GM19238 (cell line): ENCODE measurements at regions not wholly inside any gene's neighbourhood (a gene's known extent, or its start where the extent isn't known, plus 50 kb on each side); places are given as distances from the start of the nearest gene placed in this dataset.
"Not testable (repeated sequence)": the region's sequence is repeated elsewhere in the genome, so short reads cannot be mapped to it uniquely, and the experiment has no call there.

Experiments
- DNase-seq: peaks from one replicate; pipeline ENCODE4 v3.0.0; 2011; ENCODE audit warnings: low spot score; ENCODE audit not compliant: insufficient read length

DNA sequence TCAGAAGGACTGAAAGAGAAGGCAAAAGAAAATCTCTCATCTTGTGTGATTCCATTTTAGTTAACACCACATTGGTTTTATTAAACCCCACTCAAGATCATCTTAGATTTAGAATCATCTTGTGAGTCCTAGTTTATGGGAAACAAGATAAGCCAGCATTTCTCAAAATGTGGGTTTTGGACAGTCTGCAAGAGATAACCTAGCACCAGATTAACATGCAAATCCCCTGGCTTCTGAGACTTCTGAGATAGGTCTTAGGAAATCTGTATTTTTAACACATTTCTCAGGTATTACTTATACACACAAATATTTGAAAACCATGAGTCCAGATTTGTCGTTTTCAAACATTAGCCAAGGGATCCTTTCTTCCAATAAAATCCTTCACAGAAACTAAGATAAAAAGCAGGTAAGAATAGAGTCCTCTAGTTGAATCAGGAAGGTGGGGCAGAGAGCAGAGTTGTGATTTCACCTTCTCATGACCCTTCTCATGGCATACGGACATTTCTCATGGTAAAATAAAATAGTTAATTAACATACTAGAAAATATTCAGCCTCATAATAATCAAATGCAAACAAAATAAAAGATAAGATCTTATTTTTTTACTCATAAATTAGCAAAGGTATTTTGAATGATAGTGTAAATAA, 287.2 kb upstream of the FN1 start:
- DNase-seq: no peak

DNA sequence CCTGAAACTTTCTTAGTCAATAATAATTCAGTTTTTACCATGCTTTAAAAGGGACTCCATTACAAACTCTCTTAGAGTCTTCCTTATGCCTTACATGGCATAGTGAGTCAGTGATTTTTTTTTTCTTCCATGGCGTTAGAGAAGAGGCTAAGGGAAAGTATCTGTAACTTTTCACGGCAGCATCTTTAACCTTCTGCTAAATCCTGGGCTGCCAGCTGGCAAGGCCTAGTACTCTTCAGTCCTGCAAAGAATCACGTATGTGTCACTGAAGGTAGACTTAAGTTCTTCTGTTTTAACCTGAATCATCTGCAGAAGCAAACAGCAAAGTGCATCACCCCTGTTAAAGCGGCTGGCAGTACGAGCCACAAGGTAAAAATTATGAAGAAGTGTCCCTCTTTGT, 286.3 kb upstream of the FN1 start:
- DNase-seq: no peak

DNA sequence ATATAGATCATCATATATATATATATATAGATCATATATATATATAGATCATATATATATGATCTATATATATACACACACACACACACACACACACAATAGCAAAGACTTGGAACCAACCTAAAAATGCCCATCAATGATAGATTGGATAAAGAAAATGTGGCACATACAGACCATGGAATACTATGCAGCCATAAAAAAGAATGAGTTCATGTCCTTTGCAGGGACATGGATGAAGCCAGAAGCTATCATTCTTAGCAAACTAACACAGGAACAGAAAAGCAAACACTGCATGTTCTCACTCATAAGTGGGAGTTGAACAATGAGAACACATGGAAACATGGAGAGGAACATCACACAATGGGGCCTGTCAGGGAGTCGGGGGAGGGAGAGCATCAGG, 285.6 kb upstream of the FN1 start:
- not testable (repeated sequence) for DNase-seq

DNA sequence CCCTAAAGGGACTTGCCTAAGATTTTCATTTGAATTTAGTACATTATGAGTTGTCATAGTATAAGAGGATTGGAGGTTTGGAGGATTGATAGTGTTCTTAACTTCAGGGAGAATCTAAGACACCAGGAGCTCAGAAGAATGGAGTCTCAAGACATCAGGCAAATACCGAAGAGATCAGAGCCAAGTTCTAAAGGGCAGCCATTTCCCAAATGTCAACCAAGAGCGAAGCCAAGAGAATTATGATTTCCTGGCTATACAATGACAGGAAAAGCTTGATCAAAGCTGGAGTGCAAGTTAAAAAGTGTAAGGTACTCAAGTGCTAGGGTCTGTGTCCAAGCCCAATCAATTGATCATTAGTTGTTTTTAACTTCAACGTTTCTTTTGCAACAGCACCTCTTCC, 283.0 kb upstream of the FN1 start:
- DNase-seq: no peak

DNA sequence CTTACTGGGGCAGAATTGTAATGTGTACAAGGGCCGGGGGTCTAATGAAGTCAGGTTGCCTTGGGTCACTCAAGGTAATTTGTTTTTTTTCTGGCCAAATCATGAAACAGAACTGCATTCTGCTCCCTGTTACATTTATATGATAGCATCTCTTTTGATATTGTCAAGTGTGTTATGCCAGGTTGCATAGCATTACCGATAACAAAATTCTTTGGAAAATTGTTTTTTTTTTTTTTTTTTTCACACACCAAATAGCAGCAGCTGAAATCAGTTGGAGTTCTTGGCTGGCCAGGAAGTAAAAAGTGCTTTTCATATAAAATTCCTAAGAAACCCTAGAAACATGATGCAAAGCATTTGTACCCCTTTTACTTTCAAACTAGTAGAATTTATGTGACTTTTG, 282.6 kb upstream of the FN1 start:
- no peak for DNase-seq

DNA sequence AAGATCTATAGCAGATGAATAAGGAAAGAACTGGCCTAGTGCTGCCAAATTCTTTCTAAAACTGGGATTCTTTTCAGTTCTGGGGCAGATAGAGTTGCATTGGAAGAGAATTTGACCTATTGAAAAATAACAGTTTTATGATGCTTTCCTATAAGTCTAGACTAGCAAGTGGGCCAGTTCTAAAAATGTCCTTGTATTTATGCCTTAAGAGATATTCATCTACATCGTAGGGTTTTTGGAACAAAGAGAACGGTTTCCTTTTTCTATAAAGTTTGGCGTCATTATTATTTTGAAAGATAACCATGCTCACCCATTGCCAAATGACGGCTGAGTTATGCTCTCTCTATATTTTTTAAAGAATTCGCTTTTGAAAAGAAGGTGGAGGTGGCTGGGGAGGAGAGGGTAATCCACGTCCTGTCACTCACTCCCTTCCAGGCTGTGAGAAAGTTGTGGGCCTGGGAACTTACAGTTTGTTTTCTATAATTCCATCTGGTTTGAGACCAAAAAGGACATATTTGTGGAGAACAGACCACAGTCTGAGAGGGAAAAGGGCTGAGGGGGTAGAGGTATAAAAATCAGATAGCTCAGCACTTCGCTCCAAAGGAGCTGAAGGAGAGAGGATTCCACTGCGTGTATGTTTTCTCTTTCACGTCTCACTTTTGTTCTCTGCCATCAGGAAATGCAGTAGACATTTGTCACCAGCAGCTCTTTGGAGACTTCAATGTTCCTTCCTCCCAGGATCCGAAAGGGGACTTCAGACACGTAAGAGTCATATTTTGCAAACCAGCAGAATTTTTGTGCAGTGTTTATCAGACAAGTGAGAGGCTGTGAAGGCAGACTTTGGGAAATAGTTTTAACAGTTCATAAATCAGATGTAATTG, 281.9 kb upstream of the FN1 start:
- no peak for DNase-seq

DNA sequence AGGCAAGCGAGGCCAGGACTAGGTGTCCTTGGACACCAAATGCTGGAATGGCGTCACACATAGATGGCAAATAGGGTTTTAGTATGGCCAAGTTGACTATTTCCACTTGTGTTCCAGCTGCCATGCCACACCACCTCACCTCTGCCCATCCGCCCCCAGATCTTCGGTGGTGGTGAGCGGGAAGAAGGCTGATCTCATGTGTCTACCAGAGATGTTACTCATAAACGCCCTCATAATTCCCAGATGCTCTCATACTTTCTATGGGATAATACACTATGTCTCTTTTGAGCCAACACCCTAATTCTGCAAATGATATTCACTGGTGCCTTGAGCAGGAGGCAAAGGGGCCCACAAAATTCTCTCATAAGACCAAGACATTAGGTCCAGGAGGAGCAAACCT, 281.1 kb upstream of the FN1 start:
- no peak for DNase-seq

DNA sequence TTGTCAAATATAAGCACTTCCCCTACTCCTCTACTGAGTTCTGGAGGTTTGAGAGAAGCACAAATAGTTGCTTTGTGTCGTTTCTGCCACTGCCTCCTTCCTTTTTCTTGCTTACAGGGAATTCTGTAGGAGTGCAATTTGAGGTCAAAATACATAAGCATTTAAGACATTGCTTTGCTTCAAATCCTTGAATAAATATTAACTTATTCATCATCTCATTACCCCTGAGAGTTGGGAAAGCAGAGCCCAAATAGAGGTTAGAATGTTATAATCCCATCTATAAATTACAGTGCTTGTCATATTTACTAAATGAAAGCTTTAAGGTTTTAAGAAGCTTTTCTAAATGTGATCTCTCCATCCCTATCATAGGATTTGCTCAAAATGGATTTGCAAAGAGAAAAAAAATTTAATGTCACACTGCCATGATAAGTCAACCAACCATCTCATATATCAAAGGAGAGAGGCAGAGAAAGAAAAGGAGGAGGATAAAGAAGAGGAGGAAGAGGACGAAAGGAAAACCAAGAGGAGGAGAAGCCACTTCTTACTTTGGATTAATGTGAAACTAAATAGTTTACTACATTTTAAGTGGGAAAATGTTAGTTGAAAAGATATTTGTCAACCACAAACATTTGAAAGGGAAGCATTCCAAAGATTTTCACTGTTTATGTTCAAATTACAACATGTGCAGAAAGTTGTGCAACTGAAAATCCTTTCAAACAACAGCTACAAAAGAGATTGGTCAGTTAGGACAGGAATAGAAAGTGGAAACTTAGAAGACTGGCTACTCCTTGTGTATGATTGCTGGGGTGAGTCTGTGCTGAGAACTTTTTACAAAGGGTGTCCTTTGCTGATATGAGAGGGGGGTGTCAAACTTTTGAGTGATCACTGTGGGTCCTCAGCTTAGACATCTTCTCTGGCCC, 277.3 kb upstream of the FN1 start:
- no peak for DNase-seq

DNA sequence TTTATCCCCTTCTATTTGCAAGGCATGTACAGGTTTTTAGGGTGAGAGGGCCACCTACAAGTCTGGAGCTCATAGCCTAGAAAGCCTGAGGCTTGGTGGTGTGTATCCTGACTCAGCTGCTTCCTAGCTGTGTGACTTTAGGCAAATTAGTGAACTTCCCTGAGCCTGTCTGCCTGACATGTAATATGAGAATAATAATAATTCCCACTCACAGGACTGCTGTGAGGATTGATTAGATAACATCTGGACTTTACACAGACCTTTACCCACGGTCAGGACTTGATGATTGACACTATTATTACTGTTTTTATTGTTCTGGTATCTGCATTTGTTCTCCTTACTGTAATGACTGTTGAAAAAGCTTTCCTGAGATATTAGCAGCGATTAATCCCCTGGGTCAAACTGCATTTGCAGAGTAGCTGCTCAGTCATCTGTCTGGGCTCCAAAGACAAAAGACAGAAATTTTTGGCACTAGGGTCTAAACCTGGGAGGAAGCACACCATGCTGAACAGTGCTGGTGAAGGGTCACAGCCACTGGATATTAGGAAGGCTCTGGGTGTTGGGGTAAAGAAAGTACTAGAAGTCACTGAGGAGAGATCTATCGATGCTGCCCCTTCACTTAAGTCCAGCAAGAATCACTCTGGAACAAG, 276.5 kb upstream of the FN1 start:
- no peak for DNase-seq

DNA sequence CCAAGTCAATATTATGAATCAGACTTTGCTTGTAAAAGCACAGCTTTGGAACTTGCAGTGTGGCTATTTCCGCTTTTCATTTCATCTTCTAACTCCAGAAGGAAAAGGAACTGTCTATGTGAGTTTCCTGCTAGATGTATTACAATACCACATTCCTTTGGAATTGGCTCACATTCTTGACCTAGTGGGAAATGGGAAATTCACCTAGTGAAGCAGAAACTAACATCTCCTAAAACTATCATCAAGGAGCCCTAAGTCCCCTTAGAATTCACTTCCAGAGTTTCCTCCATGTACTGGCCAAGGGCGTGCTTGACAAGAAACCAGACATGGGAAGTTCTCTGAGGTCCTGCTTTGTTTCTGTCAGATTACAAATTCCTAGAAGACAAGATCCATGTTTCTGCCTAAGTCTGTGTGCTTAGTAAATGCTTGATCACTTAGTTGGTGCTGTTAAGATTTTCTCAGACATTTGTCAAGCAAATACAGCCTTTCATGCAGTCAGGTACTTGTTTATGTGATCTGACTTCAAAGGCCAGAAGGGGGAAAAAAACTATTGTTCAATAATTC, 275.7 kb upstream of the FN1 start:
- DNase-seq: no peak

DNA sequence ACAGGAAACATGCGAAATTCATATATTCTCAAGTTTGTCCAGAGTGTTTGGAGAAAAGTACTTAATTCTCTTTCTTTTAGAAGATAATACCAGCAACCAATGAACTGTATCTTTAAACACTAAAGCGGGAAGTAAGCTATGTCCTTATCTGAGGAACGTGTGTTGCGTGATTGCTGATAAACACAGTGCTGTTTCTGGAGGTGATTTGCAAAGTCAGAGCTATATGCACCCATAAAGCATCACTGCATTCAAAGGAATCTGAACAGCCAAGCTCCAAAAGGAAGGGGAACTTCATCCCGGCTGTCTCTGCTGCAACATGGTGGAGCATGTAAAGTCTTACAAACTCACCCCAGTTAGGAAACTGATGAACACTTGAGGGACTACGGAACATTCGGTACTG, 271.7 kb upstream of the FN1 start:
- DNase-seq: no peak

DNA sequence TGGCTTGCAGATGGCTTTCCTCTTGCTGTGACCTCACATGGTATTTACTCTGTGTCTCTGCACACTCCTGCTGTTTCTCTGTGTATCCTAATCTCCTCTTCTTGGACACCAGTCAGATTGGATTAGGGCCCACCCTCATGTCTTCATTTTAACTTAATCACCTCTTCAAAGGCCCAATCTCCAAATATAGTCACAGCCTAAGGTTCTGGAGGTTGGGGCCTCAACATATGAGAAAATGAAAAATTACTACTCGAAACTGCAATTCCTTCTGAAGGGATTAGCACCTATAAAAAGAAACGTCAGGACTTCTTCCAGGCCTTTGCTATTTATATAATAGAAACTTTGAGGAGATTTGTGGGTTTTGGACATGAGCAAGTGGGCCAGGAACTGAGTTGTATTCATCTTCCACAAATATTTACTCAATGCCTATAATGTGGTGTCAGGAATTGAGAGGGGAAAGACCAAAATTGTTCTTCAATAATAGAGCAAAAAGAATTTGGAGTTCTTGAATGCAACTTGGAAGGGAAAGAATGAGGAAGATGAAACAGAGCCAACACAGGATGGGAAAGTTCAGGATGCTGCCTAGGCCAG, 270.0 kb upstream of the FN1 start:
- DNase-seq: no peak

DNA sequence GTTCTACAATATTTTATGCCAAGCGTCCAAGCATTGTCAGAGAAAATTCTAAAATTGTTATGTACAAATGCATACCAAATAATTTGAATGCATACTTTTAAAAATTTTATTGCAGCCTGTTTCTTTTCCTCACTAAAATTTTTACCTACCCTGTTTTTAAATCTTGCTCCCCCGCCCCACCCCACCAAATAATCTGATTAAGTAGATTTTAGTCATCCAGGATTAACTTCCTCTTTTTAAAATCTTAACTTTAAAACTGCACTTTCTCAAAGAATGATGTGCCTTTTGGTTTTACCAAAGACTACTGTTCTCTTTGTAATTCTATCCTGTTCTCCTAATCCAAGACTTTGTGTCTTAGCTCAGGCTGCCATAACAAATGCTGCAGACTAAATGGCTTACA, 269.4 kb upstream of the FN1 start:
- no peak for DNase-seq

DNA sequence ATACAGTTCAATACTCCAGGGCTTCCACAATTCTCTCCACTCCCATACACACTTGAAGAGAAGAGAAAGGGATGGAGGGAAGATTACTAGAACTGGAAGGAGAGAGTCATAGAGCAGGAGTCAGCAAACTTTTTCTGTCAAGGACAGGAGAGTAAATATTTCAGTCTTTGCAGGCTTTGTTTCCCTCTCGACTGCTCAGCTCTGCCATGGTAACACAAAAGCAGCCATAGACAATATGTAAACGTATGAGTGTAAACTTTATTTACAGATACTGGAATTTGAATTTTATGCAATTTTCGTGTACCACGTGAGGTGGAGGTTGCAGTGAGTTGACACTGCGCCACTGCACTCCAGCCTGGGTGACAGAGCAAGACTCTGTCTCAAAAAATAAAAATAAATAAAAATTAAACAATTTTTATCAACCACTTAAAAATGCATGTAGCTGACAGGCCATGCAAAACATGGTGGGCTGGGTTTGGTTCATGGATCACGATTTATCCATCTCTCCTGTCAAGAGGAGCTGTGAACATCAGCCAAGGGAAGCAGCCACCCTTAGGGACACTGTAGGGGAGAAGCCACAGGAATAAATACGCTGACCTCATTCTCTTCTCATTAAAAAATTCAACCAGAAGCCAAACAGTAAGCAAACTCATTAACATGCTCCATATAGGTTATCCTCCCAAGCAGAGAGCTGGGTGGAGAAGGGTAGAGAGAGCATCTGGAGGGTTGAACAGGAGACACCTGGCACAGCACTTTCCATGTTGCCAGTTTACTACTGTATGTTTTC, 266.4 kb upstream of the FN1 start:
- no peak for DNase-seq

DNA sequence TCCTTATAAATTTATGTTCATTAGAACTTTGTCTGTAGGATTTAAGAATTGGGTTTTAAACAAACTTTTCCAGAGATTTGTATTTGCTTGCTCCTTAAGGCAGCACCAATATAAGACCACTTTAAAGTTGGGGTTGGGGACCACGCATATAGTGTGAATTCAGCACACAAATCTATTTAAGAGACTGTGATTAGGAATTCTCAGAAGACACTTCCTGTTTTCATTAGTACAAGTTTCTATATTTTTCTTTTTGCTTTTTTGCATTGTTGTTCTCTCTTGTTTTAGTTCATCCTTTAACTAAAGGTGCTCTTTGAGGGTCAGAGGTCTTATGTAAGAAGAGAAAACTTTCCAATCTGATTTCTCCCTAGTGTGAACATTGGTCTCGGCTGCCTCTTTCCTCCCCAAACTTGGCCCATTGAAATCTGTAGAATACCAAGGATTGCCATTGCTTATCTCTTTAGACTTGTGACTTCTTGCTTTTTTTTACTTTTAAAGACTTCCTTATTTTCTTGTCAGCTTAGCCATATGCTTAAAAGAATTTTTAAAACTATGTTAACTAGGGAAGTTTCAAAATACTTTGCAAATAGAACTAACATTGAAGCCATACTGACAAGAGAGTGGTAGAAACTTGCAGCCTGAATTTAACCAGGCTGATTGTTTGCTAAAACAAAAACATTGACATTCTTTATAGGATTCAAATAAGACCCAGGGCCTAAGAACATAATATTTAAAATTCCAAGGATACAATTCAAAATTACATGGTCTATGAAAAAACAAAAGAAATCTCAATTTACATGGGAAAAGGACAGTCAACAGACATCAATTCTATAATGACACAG, 264.1 kb upstream of the FN1 start:
- DNase-seq: no peak

DNA sequence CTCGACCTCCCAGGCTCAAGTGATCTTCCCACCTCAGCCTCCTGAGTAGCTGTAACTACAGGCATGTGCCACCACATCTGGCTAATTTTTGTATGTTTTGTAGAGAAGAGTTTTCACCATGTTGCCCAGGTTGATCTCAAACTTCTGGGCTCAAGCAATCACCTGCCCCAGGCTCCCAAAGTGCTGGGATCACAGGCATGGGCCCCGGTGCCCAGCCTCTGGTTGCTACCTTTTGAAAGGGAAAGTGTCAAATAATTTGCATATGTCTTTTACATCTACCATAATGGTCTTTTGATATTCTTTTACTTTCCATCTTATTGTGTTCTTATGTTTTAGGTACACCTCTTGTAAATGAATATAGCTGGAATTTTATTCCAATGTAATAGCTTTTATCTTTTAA, 263.1 kb upstream of the FN1 start:
- no peak for DNase-seq

DNA sequence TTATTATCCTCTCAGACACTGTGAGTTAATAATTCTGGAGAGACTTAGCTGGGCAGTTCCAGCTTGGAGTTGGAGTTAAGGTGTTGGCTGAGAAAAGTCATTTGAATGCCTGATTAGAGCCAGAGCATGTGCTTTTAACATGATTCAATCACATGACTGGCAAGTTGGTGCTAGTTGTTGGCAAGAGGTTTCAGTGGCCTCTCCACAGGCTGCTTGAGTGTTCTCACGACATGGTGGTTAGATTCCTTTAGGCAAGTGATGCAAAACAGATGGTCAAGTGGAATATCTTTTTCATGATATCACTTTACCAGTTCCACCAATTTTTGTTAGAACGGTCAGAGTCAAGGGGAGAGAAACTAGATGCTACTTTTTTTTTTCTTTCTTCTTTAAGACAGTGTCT, 262.7 kb upstream of the FN1 start:
- DNase-seq: no peak

DNA sequence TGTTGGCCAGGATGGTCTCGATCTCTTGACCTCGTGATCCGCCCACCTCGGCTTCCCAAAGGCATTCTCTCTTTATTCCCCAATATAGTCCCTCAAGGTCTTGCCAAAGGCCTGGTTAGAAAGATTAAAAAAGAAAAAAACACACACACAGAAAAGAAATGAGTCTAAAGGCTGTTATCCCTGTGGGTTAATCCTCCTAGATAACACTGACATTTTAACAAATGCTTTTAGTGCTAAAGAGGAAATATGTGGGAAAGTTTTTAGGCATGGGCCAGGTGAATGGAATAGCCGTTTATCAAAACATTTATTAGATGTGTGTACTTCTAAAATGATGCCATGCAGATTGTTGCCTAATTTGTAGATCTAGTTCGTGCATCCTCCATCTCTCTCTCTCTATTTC, 261.6 kb upstream of the FN1 start:
- no peak for DNase-seq

DNA sequence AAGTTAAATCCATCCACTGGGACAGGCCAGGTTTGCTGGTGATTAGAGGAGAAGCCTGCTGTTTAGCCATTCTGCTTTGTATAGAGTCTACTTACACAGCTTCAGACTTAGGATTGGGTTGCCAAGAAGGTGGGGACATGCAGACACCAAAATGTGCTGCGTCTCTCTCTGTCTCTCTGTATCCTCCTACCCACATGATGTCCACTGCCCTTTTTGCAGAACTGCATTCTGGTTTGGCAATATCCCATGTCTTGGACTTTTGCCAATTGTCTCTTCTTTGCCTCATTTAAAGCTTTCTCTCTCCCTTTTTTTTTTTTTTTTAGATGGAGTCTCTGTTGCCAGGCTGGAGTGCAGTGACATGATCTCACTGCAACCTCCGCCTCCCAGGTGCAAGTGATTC, 261.1 kb upstream of the FN1 start:
- no peak for DNase-seq
